Stimulated activated CD4-positive, alpha-beta T cell treated with anti-CD3 and anti-CD28 coated beads, Interleukin-4, amount 100 ng/mL, for 24 hours (primary cell): ENCODE measurements at regions not wholly inside any gene's neighbourhood (a gene's known extent, or its start where the extent isn't known, plus 50 kb on each side); places are given as distances from the start of the nearest gene placed in this dataset.

Source experiments
- DNase-seq: peaks from one replicate; pipeline ENCODE4 v3.0.0-alpha.2; 2020

DNA sequence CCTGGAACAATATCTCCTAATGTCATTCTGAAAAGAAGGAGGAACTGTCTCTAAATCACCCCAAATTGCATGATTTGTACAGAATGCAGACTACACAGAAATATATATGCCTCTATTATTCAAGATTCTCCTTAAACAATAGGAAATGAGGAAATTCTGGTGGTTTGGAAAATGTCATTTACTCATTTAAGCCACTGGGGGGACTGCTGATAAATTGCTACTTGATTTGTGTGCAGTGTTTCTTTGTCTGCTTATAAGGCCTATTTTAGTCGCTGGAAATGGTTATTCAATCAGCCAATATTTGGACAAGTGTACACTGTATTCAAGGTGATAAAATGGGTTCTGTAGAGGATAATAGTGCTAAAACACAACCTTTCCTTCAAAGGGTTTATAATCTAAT, 801.9 kb upstream of the CELF4 start:
- no peak for DNase-seq

DNA sequence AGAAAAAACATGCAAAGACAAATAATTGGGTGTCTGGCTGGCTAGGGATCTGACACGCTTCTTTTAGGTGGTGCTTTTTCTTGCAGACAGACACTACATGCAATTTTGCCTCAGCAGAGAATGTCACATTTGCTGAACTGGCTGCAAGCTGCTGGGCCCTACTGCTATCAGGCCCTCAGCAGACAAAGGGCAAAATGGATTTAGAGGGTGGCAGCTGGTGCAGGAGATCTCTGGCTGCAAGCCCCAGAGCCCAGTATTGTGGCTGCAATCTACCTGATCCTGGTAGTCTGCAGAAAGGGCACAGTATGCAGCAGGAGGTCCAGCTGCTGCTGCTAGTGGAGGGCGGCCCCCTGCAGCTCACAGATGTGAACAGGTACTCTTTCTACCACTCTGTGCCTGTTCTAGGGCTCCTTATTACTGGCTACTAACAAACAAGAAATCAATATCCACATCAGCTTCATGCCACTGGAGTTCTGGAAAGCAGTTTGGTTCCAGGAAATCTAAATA, 796.7 kb upstream of the CELF4 start:
- DNase-seq, result no peak

DNA sequence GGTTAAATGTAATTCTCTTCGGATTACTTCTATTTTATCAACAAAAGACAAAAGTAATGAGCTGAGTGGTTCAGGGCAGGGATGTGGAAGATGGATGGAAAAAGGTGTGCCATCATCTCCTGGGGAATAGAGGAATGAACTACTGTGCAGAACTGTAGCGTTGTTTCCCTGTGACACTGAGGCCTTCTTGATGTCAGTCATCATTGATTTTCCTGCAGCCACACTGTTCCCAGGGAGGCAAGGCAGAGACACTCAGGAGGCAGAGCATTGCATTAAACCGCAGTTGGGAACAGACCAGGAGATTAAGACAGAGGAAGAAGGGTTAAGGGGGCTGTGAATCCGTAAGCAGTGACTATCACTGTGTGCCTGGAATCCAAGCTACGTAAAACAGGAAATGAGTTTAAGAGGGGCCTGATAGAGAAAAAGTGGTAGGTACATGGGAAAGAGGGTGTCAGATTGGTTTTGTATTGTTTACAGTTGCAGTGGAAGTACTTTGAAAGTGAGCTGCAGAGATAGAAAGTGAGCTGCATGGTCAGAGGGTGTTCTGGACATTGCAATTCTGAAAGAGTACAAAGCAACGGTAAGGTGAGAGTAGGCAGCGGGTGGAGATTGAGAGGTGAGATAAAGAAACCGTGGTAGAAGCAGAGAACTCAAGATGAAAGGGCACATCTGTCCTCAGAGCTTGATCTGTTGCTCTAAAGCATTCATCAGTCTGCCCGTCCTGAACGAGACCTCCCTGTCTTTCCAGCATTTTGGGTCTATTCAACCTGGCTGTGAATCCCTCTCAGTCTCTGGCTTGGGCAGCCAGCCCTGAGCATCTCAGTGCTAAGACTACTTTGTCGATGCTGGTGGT, 793.4 kb upstream of the CELF4 start:
- no peak for DNase-seq

DNA sequence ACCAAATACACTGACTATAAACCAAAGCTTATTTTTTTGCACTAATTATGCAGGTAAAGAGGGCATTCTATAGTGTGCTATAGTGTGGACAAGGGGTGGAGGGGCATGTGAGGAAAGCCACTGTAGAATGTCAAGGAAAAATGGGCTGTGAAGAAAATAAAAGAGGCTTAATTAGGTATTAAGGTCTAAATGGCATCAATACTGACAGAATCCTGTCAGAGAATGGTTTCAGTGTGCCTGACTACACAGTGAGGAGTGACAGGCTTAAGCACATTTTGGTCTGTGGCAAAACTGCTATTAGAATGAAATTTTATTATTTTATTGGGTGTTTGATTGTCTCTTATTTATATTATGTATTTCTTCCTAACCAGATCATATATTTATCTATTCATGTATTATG, 787.6 kb upstream of the CELF4 start:
- no peak for DNase-seq

DNA sequence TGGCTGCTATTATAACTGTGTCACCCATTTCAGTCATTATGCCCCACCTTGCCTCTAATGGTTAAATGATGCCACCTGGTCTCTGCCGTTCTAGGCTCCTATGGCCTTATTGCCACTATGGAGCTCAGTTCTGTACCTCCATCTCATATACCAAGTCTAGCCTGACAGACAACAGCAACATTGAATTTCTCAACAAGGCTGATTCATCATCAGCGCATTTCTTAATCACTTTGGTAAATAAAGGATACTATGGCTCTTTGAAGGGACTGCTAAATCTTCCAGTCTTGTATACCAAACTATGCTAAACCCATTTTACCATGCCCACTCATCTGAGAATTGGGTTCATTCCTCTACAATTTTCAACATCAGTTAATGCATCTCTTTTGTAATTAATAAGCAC, 784.5 kb upstream of the CELF4 start:
- no peak for DNase-seq

DNA sequence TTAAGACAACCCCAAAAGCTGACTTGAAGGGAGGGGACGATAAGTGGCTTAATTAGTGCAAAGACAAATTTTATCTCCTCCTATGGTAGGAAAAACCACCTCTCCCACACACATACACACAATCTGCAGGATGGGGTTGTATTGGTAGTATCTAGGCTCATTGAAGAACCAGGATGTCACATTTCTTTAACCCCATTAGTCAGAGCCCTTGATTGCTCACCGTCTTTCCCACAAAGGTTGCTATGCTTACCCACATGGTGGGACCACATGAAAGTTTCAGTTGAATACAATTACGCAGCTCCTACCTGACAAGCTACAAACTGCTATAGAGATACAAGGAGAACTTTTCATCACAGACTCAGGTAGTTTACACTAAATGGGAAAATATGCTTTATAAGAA, 765.0 kb upstream of the CELF4 start:
- no peak for DNase-seq

DNA sequence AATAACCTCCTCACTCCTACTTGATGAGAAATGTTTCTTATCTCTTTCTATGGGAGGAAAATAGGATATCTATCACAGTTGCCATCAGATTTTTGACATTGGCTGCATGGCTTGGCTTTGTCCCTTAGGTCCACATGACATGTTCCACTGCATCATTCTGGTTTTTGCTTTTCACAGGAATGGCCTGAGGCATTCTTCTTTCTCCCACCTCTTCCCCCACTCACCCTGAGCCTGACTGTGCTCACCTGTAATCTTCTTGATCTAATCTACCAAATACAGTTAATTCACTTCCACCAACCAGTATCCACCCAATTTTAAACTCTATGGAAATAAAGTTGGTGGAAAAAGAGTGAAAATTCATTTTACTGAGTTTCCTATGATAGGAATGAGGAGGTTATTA, 763.5 kb upstream of the CELF4 start:
- DNase-seq, result no peak

DNA sequence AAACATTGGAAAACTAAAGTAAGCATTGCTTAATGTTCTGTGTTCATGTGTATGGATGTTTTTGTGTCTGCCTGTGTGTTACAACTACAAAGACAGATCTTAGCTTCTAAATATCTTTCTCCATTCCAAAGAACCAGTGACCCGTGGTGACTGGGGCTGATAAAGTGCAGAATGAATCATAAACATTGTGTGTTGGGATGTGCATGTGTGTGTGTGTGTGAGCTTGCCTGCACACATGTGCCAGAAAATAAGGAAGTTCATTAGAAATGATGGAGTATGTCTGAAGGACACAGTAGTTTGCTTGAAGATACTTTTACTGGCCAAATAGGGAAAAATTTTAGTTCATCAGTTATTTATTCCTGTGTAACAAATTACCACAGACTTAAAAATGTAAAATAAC, 756.6 kb upstream of the CELF4 start:
- no peak for DNase-seq

DNA sequence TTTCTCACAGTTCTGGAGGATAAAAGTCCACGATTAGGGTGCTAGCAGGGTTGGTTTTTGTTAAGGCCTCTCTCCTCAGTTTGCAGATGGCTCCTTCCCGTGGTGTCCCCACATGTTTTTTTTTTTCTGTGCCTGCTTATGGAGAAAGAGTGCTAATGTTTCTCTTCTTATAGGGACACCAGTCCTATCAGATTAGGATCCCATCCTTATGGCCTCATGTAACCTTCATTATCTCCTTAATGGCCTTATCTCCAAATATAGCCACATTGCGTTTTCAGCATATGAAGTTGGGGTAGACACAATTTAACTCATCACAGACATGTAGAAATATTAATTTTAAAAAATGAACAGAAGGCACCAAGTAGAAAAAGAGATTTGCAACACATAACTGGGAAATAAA, 755.7 kb upstream of the CELF4 start:
- DNase-seq, result no peak

DNA sequence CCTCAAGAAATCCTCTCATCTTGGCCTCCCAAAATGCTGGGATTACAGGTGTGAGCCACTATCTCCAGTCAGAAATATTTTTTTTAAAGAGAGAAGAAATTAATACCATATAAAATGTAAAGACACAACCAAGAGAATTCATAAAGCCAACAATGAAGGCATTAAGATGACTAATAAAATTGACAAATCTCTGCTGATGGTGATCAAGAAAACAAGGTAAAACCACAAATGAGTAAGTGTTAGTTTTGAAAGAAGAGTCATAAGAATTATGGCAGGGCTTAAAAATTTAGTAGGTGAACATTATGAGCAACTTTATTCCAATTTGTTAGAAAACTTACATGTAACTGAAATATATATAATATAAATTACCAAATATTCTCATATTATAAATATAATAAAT, 752.8 kb upstream of the CELF4 start:
- no peak for DNase-seq

DNA sequence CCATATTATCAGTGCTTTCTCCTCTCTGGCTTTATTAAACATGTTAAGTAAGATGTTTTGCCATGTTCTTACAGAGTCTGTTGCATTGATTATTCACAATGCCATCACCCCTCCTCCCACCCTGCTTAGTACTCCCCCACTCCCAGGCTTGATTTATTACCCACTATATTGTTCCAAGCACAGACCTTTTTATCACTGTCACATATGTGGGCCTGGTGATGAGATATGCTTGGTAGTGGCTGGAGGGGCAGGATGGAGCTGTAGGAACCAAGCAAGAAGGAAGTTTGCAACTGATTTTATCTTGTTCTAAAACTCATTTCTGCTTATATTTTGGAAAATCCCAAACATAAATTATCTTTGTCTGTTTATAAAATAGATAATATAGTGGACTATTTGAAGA, 748.2 kb upstream of the CELF4 start:
- DNase-seq, result no peak

DNA sequence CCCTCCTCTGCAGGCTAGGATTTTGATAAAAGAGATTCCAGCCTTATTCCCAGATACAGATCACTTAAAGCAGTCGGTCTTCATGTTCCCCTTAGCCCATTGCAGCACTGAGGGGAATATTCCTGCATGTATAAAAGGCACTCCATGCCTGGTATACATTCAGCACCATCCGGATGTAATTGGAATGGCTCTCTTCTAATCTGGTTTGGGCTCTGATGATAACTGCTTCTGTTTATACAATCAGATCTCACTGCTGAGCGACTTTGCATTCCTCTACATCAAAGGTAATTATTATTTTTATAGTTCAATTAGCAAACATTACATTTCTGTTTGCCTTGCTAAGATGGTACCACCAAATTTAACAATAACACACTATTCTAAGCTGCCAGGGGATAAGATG, 746.9 kb upstream of the CELF4 start:
- no peak for DNase-seq

DNA sequence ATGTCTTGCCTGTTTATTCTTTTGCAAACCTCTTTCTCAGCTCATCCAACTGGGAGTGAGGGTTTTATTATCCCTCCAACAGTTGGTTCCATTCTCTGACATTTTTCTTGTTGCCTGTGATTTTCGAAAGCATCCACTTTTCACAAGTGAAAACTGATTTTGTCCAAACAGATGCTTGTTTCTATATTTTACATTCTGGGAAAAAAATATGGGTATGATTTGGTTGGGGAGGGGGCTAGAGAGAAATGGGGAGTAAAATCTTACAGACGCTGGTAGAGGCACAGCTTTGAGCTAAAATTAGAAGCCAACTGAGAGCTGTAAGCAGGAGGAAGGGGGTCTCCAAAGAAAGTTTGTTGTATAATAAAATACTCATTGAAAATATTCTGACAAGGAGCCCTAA, 745.3 kb upstream of the CELF4 start:
- DNase-seq, result no peak

DNA sequence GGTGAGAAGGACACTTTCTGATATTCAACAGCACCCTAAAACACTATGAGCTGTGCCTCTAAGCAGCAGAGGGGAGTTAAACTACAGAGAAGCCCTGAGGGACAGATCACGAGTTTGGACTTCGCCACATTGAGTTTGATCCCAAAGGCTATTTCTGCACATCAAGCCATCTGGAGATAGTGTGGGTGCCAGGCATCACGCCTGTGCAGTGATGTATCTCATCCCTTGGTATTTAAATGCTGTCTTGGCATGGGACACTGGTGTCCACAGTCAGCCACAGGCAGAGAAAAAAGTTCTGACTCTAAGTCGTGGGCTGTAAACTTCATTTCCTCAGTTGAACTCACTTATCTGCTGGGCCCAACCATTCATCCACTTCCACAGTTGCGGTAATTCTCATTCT, 742.3 kb upstream of the CELF4 start:
- no peak for DNase-seq

DNA sequence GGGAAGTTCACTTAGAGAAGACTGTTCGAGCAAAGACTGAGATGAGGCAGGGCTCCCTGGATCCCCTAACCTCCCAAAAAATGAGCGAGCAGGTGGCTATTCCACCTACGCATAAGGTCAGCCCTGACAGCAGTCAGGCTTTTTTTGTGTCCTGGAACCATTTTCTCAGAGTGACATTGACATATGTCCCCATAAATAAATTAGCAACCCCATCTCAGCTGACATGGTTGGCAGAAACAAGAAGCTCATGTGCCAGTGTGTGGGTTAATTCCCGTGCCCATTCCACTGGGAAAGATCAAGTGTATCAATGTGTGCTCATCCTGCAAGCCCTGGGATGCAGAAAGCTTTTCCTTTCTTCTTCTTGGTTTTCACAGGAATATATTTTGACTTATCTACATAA, 740.4 kb upstream of the CELF4 start:
- no peak for DNase-seq

DNA sequence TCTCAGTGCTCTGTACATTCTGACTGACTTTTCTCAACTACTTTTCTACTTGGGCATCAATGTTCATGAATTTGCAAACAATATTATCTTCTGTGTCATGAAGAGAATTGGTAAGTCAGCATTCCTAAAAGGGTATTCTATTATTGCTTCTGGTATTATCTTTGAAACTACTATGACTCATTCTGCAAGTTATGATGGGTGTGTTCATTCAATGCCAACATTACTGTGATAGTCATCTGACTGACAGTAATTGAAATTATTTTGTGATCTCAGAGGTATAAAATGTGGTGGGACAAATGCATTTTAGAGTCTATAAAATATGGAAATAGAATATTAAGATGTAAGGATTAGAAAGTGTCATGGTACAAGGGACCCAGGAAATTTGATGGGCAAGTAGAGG, 736.0 kb upstream of the CELF4 start:
- no peak for DNase-seq

DNA sequence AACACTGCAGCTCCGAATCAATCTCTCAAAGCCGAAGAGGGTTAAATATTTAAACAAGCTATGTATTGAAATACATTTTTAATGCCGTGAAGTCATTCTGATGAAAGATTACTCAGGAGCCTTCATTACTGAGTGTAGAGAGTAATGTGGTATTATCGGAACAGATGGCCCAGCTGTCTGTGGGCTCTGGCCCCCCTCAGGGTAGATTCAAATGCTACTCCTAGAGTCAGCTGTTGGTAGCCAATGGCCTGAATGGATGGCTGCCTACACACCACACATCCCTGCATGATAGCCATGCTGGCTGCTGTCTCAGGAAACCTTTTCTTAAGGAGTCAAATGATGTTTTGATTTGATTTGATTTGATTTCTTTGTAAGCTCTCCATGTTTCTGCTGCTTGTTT, 732.3 kb upstream of the CELF4 start:
- DNase-seq, result no peak

DNA sequence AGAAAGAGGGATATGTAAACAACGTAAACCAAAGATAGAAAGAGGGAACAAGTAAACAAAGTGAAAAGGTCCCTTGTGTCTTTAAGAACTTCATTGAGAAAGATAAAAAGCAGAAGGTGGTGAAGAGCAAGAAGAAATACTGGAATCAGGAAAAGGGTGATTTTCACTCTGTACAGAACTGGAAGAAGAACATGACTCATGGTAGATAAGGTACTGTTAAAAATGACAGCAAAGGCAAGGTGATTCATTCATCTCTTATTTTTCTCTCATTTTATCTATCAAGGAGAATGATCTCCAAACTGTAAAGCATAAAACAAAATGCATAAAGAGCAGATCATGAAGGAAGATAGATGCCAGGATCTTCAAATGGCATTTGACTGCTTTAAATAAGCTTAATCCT, 724.6 kb upstream of the CELF4 start:
- no peak for DNase-seq

DNA sequence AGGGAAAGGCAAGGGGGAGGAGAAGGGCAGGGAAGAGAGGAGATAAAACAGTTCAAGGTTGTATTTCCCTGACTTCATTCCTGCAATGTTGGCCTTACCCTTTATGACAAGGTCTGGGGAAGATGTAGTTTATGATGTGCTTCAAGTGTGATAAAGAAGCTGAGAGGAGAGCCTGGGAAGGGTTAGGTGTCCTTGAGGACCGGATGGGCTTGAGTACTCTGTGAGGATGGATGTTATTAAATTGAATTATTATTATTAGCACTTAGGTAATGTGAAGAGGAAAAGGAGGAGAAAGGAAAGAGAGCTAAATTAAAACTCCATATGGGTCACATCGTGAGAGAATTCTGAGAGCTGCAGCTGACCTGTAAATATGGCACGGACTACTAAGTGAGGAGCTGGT, 719.4 kb upstream of the CELF4 start:
- no peak for DNase-seq

DNA sequence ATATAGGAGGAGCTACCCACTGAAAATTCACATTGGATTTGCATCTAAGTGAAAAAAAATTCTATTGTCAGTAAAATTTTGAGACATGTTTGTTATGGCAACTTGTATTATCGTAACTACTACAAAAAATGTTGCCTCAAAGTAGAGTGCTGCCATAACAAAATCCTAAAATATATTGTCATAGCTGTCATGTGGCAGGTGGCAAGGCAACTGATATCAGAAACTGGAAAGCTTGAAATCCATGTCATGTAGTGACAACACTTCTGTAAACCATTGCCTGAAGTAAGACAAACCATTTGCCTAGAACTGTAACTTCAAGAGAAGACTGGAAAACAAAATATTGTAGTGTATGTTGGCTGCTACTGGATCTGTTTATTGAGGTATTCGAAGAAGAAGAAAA, 697.5 kb upstream of the CELF4 start:
- no peak for DNase-seq

DNA sequence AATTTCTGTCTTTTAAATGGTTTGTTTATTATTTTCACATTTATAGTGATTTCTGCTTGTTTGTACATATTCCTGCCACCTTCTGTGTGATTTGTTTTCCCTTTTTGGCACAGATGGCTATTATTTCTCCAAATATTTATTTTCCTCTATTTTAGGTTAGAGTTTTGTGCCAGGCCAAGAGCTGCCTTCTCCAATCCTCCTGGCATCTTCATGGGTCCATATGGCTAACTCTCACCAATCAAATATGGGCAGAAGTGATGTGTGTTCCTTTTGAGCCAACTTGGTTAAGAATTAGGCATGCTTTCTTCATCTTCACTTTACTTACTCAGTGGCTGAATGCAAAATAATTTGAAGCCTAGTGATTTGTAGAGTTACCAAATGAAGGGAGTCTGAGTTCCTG, 697.1 kb upstream of the CELF4 start:
- no peak for DNase-seq

DNA sequence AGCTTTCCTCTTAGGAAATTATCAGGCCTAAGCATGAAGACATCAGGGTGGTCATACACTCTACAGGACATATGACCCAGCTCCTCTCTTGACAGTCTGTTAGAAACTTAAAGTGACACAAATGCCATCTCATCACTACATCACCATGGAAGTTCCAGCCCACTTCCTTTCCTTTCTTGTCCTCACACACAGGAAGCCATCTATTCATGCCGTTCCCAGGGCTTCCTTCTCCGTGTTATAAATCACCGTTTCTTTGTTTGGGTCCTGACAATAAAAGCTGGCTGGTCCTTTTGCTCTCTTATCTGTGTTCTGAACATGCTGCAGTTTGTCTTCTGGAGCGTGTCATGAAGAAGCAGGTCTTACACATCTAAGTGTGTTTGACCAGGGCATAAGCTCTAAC, 692.1 kb upstream of the CELF4 start:
- DNase-seq, result no peak

DNA sequence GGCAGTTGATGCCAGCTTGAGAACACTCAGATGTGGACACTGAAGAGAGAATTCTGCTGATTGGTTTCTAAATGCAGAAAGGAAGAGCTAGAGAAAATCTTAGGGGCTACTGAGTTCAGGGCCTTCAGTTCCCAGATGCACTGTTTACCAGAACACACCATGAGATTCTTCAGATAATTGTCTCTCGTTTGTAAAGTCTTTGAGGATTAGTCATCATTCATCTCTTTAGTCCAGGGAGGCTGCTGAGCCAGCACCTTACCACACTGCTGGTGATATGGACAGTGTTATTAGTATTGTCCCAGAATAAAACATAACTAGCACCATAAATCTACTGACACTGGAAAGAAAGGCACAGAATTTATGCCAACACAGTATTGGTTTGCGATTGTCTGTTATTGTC, 690.8 kb upstream of the CELF4 start:
- no peak for DNase-seq

DNA sequence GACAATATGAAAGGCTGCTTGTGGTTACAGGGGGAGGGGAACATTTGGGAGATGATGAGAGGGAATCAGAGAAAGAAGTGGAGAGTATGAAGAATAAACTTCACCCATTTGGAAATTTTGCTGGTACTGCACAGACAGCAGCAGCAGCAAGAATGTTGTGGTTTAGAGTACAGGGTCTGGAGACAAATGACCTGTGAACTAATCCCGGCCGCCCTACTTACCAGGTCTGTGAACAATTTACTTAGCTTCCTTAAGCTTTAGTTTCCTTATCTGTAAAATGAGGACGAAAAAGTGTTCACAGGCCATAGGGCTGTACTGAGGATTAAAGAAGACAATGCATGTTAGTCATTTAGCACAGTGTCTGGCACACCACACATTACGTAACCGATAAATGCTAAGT, 685.4 kb upstream of the CELF4 start:
- DNase-seq, result no peak

DNA sequence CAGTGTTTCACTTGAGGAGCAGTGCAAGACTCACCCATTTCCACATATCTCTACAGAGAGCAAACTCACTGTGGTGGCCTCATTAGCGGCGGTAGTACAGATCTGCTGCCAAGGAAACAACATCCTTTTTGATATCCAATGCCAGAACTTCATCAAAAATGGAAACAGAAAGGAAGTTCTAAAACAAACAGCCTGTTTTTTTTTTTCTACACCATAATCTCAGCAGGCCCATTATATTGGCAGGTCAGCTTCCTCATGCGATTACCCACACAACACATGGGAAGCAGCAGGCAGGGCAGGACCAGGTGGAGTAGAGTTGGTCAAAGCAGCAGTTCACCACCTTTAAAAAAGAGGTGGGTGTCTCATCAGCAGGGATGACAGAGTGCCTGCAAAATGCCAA, 678.9 kb upstream of the CELF4 start:
- no peak for DNase-seq
